Heart left ventricle (tissue), 13 donors: ENCODE measurements at regions not wholly inside any gene's neighbourhood (a gene's known extent, or its start where the extent isn't known, plus 50 kb on each side); places are given as distances from the start of the nearest gene placed in this dataset.
"Not testable (repeated sequence)": the region's sequence is repeated elsewhere in the genome, so short reads cannot be mapped to it uniquely, and the experiment has no call there.

ENCODE experiments used
- POLR2A ChIP-seq, 2 donors: fragments of 450-650 bp; IDR thresholded peaks; one replicate each; pipeline ENCODE4 v1.6.1; 2017; ENCODE audit warnings: antibody characterized with exemption in 2 of 2, mild to moderate bottlenecking in 2 of 2, moderate library complexity in 2 of 2
- TF ChIP-seq, protein P1 (sequence below), 12 donors: fragments of 200-600 bp; sonication (generic) in 4 of 12; IDR thresholded peaks; one replicate each; pipeline versions ENCODE4 v1.5.0 to v1.8.0; 2018 to 2022; ENCODE audit warnings: antibody characterized with exemption in 12 of 12, mild to moderate bottlenecking in 5 of 12
- donor health status: ischemic (EF 13 %, LVEDD 7.1; RV severe dilation, severe dysfunction).
- donor health status: DM: no; HTN: yes; CAD: no.
- donor health status: DM: no; HTN: no; CAD: no.
- donor health status: ischemic (EF 25% LVEDD 6.9; RV normal size, moderate dysfunction).
- donor health status: ischemic (EF 25% LVEDD 5.7; RV mildly dilated, moderate dysfunction).
- donor health status: ischemic (EF 35%, LVEDD 5.7; RV mildly dilated, moderate dysfunction).
- donor health status: nonischemic (EF 11% LVEDD 7.7; RV severe dilation, severe dysfunction).
- donor health status: DM: yes; HTN: yes; CAD: no.
- donor health status: PGD.
- donor health status: ischemic (EF 29% LVEDD 5.4; RV normal size, mild dysfunction).
- donor health status: nonischemic (EF 23%, LVEDD 6.1; RV moderate dilation, normal function).

DNA sequence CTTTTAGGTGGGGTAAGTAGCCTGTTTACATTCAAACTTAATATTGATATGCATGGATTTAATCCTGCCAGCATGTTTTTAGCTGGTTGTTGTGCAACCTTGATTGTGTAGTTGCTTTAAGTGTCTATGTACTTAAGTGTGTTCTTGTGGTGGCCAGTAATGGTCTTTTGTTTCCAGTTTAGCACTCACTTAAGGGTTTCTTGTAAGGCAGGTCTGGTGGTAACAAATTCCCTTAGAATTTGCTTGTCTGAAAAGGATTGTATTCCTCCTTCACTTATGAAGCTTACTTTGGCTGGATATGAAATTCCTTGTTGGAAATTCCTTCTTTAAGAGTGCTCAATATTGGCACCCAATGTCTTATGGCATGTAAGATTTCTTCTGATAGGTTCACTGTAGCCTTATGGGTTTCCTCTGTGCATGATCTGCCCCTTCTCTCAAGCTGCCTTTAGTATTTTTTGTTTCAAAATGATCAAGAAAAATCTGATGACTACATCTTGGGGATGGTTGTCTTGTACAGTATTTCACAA, 289.0 kb upstream of the C1QTNF3 start:
- TF ChIP-seq, protein P1, sequence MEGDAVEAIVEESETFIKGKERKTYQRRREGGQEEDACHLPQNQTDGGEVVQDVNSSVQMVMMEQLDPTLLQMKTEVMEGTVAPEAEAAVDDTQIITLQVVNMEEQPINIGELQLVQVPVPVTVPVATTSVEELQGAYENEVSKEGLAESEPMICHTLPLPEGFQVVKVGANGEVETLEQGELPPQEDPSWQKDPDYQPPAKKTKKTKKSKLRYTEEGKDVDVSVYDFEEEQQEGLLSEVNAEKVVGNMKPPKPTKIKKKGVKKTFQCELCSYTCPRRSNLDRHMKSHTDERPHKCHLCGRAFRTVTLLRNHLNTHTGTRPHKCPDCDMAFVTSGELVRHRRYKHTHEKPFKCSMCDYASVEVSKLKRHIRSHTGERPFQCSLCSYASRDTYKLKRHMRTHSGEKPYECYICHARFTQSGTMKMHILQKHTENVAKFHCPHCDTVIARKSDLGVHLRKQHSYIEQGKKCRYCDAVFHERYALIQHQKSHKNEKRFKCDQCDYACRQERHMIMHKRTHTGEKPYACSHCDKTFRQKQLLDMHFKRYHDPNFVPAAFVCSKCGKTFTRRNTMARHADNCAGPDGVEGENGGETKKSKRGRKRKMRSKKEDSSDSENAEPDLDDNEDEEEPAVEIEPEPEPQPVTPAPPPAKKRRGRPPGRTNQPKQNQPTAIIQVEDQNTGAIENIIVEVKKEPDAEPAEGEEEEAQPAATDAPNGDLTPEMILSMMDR (IDR thresholded peaks at IDR 0.05): not testable (repeated sequence)
- TF ChIP-seq POLR2A (IDR thresholded peaks at IDR 0.05): not testable (repeated sequence)
